ENCODE measurements at regions not wholly inside any gene's neighbourhood (a gene's known extent, or its start where the extent isn't known, plus 50 kb on each side); places are given as distances from the start of the nearest gene placed in this dataset.
"Not testable (repeated sequence)": the region's sequence is repeated elsewhere in the genome, so short reads cannot be mapped to it uniquely, and the experiment has no call there.

- no peak for DNase-seq
Measured at GRCh38 chr20:48489656-48490055, 338.1 kb downstream of the PREX1 start.

- DNase-seq = no peak
Measured at GRCh38 chr20:48489046-48489463, 338.7 kb downstream of the PREX1 start.

- not testable (repeated sequence) for DNase-seq
Measured at GRCh38 chr20:48488334-48489034, 339.3 kb downstream of the PREX1 start.

GRCh38 chr20:48486065-48486464 is 341.7 kb downstream of the PREX1 start:
- DNase-seq = no peak

GRCh38 chr20:48485153-48485552 is 342.6 kb downstream of the PREX1 start:
- not testable (repeated sequence) for DNase-seq

GRCh38 chr20:48483334-48484066 is 344.3 kb downstream of the PREX1 start:
- no peak for DNase-seq

- no peak for DNase-seq
Measured at GRCh38 chr20:48482790-48483189, 345.0 kb downstream of the PREX1 start.

- DNase-seq = no peak
Measured at GRCh38 chr20:48480216-48480772, 347.5 kb downstream of the PREX1 start.

GRCh38 chr20:48478806-48479585 is 348.8 kb downstream of the PREX1 start:
- no peak for DNase-seq

GRCh38 chr20:48478370-48478769 is 349.4 kb downstream of the PREX1 start:
- no peak for DNase-seq

- no peak for DNase-seq
Measured at GRCh38 chr20:48476854-48477253, 350.9 kb downstream of the PREX1 start.

GRCh38 chr20:48474022-48474421 is 353.8 kb downstream of the PREX1 start:
- DNase-seq = no peak

- no peak for DNase-seq
Measured at GRCh38 chr20:48471759-48472408, 355.9 kb downstream of the PREX1 start.

GRCh38 chr20:48471176-48471575 is 356.6 kb downstream of the PREX1 start:
- no peak for DNase-seq

GRCh38 chr20:48470141-48470540 is 357.7 kb downstream of the PREX1 start:
- DNase-seq = no peak

- DNase-seq = no peak
Measured at GRCh38 chr20:48469026-48469425, 358.8 kb downstream of the PREX1 start.

GRCh38 chr20:48468571-48468970 is 359.2 kb downstream of the PREX1 start:
- DNase-seq = no peak

GRCh38 chr20:48467622-48468021 is 360.2 kb downstream of the PREX1 start:
- DNase-seq = no peak

- DNase-seq = no peak
Measured at GRCh38 chr20:48465271-48465670, 362.5 kb downstream of the PREX1 start.

GRCh38 chr20:48463916-48464315 is 363.9 kb downstream of the PREX1 start:
- no peak for DNase-seq

GRCh38 chr20:48463096-48463720 is 364.6 kb downstream of the PREX1 start:
- DNase-seq = no peak

GRCh38 chr20:48461735-48462119 is 366.1 kb downstream of the PREX1 start:
- DNase-seq = no peak

Data from DMS153 (cell line).